ENCODE measurements at regions not wholly inside any gene's neighbourhood (a gene's known extent, or its start where the extent isn't known, plus 50 kb on each side); places are given as distances from the start of the nearest gene placed in this dataset.

DNA sequence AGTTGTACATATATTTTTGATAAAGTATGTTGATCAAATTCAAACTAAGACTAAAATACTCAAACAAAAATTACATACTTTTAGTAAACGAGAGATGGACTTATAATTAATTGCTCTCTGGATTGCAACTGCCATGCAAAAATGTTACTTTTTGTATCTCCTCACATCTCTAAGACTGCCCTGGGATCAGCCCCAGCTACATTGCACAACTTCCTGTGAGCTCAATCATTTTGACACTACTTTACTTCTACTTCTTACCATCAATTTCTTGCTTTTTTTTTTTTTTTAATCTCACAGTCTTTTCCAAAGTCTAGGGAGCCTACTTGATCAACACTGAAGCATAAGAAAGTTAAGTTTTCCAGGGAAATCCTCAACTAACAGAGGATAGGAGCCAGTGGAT lies 506.0 kb upstream of the CDH10 start:
- no peak overlapping the region for H3K27ac ChIP-seq (replicated peaks)
- no peak overlapping the region for H3K4me3 ChIP-seq
- no peaks in the 10 kb centered on the region for H3K27me3 ChIP-seq (ENCODE audit: low read depth)
- DNase-seq: no peak
- intact Hi-C loops (cut with micrococcal nuclease): no loop called here
- H3K36me3 ChIP-seq: no peaks in the 10 kb centered on the region
- TF ChIP-seq, protein P1, sequence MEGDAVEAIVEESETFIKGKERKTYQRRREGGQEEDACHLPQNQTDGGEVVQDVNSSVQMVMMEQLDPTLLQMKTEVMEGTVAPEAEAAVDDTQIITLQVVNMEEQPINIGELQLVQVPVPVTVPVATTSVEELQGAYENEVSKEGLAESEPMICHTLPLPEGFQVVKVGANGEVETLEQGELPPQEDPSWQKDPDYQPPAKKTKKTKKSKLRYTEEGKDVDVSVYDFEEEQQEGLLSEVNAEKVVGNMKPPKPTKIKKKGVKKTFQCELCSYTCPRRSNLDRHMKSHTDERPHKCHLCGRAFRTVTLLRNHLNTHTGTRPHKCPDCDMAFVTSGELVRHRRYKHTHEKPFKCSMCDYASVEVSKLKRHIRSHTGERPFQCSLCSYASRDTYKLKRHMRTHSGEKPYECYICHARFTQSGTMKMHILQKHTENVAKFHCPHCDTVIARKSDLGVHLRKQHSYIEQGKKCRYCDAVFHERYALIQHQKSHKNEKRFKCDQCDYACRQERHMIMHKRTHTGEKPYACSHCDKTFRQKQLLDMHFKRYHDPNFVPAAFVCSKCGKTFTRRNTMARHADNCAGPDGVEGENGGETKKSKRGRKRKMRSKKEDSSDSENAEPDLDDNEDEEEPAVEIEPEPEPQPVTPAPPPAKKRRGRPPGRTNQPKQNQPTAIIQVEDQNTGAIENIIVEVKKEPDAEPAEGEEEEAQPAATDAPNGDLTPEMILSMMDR (IDR thresholded peaks at IDR 0.05; ENCODE audit: borderline replicate concordance): no peak
- peaks cover 33% of the 10 kb centered on the region for H3K9me3 ChIP-seq (replicated peaks)
- no peaks in the 10 kb centered on the region for H3K4me1 ChIP-seq

DNA sequence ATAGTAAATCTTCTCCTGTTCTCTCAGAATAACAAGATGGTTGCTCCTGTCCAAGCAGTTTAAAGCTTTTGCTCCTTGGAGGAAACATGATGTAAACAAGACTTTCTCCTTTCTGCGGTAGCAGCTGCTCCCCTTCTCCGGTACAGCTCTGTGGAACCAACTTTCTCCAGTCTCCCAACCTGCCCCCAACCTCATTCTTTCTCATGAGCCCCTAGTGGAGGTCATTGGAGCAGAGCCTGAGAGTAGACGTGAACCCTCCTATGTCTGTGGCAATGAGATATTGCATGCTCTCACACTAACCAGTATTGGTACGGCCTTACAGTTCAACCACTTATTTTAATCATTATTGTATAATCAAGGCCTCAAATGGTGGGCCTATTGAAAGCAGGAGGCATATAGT lies 483.8 kb upstream of the CDH10 start:
- no peaks in the 10 kb centered on the region for H3K27me3 ChIP-seq (ENCODE audit: low read depth)

DNA sequence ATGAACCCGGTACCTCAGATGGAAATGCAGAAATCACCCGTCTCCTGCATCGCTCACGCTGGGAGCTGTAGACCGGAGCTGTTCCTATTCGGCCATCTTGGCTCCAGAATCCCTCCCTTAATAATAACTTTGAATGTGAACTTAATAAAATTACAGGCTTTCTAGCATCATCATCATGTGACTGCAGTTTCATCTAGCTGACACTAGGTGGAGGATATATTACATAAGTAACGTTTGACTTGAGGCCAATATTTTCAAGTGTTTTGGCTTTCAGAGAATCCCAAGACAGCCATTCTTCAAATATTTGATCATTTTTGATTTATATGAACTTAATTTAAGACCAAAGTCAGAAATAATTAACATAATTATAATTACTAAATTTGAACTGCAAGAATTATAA lies 474.9 kb upstream of the CDH10 start:
- Histone ChIP-seq H3K9me3 (replicated peaks) (no peaks in the 10 kb centered on the region), H3K36me3 (no peaks in the 10 kb centered on the region), H3K27me3 (ENCODE audit: low read depth) (no peaks in the 10 kb centered on the region), H3K4me1 (no peaks in the 10 kb centered on the region), H3K27ac (replicated peaks) (no peak overlapping the region), H3K4me3 (no peak overlapping the region)
- DNase-seq: no peak
- intact Hi-C loops (cut with micrococcal nuclease): no loop called here
- TF ChIP-seq, protein P1 (IDR thresholded peaks at IDR 0.05; ENCODE audit: borderline replicate concordance): no peak

More for the DNA sequence above, 483.8 kb upstream of the CDH10 start:
- Histone ChIP-seq H3K4me1 (no peaks in the 10 kb centered on the region), H3K27ac (replicated peaks) (no peak overlapping the region), H3K4me3 (no peak overlapping the region), H3K9me3 (replicated peaks) (peaks cover 17% of the 10 kb centered on the region), H3K36me3 (no peaks in the 10 kb centered on the region)
- intact Hi-C loops (cut with micrococcal nuclease): no loop called here
- TF ChIP-seq, protein P1 (IDR thresholded peaks at IDR 0.05; ENCODE audit: borderline replicate concordance): no peak
- no peak for DNase-seq

DNA sequence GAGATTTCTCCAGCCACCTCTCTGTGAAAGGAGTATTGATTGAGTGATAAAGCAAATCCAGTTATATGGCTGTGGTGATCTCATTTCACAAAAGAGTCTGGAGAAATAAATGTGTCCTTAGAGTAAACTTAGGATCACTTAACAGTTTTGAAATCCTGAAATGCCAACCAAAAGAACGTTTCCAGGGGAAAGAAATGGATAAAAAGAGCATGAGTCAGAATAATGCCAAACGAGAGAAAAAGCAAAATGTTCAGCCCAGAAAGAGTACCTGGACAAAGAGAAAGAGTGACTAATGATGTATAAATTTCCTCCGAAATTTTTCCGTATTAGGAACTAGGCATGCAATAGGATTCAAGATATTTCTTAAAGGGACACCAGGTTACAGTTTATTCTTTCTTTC lies 463.1 kb upstream of the CDH10 start:
- Histone ChIP-seq H3K27me3 (ENCODE audit: low read depth) (no peaks in the 10 kb centered on the region), H3K9me3 (replicated peaks) (peaks cover 19% of the 10 kb centered on the region), H3K4me3 (no peak overlapping the region), H3K36me3 (no peaks in the 10 kb centered on the region), H3K27ac (replicated peaks) (no peak overlapping the region), H3K4me1 (no peaks in the 10 kb centered on the region)
- TF ChIP-seq, protein P1 (IDR thresholded peaks at IDR 0.05; ENCODE audit: borderline replicate concordance): no peak
- intact Hi-C loops (cut with micrococcal nuclease): no loop called here
- no peak for DNase-seq

DNA sequence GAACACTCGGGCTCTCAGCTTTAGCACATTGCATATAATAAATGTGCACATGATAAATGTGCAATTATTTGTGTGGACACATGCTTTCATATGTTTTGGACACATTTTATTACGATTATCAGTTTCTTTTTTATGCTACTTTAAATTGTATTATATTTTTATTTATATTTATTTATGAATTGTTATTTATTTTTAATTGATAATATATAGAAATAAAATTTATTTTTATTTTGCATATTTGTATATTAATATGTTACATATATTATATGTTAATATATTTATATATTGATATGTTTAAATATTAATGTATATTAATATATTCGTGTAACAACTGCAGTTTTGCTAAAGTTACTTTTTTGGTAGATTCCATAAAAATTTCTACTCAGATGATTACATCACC lies 454.8 kb upstream of the CDH10 start:
- Histone ChIP-seq H3K4me3 (no peak overlapping the region), H3K9me3 (replicated peaks) (peaks cover 12% of the 10 kb centered on the region), H3K27ac (replicated peaks) (no peak overlapping the region), H3K36me3 (no peaks in the 10 kb centered on the region), H3K27me3 (ENCODE audit: low read depth) (no peaks in the 10 kb centered on the region), H3K4me1 (no peaks in the 10 kb centered on the region)
- no peak for DNase-seq
- TF ChIP-seq, protein P1 (IDR thresholded peaks at IDR 0.05; ENCODE audit: borderline replicate concordance): no peak
- intact Hi-C loops (cut with micrococcal nuclease): no loop called here

DNA sequence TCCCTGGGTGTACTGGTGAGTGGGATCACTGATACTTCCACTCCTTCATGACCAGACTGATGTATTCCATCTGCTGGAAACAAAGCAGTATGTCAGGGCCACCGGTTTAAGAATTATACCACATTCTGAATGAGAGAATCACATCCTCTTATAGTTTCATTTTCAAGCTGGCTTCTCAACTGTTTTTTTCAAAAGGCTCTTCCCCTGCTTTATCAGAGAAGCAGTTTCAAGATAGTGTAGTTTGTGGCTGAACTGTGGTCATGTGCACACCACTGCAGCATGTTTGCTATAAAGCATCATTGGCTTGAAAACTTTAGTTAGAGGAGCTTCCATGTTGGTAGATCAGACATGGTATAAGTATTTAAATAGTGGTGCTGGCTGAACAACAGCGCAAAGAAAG lies 450.5 kb upstream of the CDH10 start:
- intact Hi-C loops (cut with micrococcal nuclease): no loop called here
- H3K4me1 ChIP-seq: no peaks in the 10 kb centered on the region
- no peak overlapping the region for H3K4me3 ChIP-seq
- no peaks in the 10 kb centered on the region for H3K36me3 ChIP-seq
- no peak for DNase-seq
- no peaks in the 10 kb centered on the region for H3K9me3 ChIP-seq (replicated peaks)
- TF ChIP-seq, protein P1 (IDR thresholded peaks at IDR 0.05; ENCODE audit: borderline replicate concordance): no peak
- no peak overlapping the region for H3K27ac ChIP-seq (replicated peaks)
- no peaks in the 10 kb centered on the region for H3K27me3 ChIP-seq (ENCODE audit: low read depth)

All from left ventricle myocardium inferior (tissue), 1 donor.